ENCODE measurements at regions not wholly inside any gene's neighbourhood (a gene's known extent, or its start where the extent isn't known, plus 50 kb on each side); places are given as distances from the start of the nearest gene placed in this dataset.

DNA sequence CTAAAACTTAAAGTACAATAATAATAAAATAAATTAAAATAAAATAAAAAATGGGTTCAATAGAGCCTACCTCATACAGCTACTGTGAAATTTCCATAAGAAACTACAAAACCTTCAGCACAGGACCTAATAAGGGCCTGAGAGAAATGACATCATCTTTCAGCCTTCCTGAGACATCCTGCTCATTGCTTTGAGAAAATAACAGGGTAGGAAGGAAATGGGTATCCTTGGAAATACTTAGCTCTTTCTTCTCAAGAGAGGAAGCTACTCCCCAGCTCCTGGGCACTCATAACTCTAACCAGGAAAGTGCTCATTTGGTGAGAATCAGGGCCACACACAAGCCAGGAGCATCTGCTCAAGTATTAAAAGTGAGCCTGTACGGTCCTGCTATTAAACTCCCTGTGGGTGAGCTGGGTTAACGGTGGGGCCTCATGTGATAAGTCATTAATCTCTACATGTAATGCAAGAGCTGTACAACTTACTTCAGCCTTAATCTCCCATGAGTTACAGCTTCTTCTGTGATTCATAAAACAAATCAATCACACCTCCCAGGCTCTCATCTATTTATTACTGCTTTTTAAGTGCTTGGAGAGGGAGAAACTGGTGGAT is 141.4 kb downstream of the MAFB start:
- Mint-ChIP-seq H3K4me1 (no peaks in the 10 kb centered on the region), H3K27ac (no peak overlapping the region), H3K27me3 (ENCODE audit: insufficient read depth, low read depth, poor library complexity) (peaks cover 2% of the 10 kb centered on the region)

More for the DNA sequence above, 141.4 kb downstream of the MAFB start:
- Histone ChIP-seq H3K79me2 (replicated peaks; ENCODE audit: insufficient read depth) (no peaks in the 10 kb centered on the region), H3K4me2 (no peak overlapping the region), H3F3A (replicated peaks; ENCODE audit: low read depth) (no peaks in the 10 kb centered on the region), H4K20me1 (replicated peaks; ENCODE audit: insufficient read depth) (no peaks in the 10 kb centered on the region), H3K4me3 (no peak overlapping the region), H3K27me3 (ENCODE audit: insufficient read depth) (no peaks in the 10 kb centered on the region), H3K9me2 (ENCODE audit: insufficient read depth) (no peaks in the 10 kb centered on the region), H3K36me3 (ENCODE audit: insufficient read depth) (no peaks in the 10 kb centered on the region), H3K27ac (ENCODE audit: low read depth) (no peak overlapping the region), H3K4me1 (ENCODE audit: insufficient read depth) (no peaks in the 10 kb centered on the region), H2AFZ (no peak overlapping the region)
- TF ChIP-seq ZNF114 (CRISPR knock-in tag; IDR thresholded peaks at IDR 0.05) (no peak), CTCF (conservative IDR thresholded peaks at IDR 0.05; ENCODE audit: low read depth in 2 of 2) (no peak), NANOG (IDR thresholded peaks at IDR 0.05; ENCODE audit: borderline replicate concordance) (no peak), ZNF462 (CRISPR knock-in tag; IDR thresholded peaks at IDR 0.05) (no peak), POLR2AphosphoS5 (IDR thresholded peaks at IDR 0.05; ENCODE audit: low read depth) (no peak), ZNF331 (CRISPR knock-in tag; IDR thresholded peaks at IDR 0.05; ENCODE audit: low read depth) (no peak), EZH2phosphoT487 (IDR thresholded peaks at IDR 0.05; ENCODE audit: unreplicated experiment) (no peak), JUNB (IDR thresholded peaks at IDR 0.05; ENCODE audit: unreplicated experiment) (no peak), REST (IDR thresholded peaks at IDR 0.05; ENCODE audit: unreplicated experiment) (no peak), CREB1 (CRISPR knock-in tag; IDR thresholded peaks at IDR 0.05; ENCODE audit: low read depth) (no peak), EZH2 (IDR thresholded peaks at IDR 0.05; ENCODE audit: low read depth, unreplicated experiment) (no peak), ETS1 (IDR thresholded peaks at IDR 0.05) (no peak), STAT1 (IDR thresholded peaks at IDR 0.05; ENCODE audit: unreplicated experiment) (no peak)
- ATAC-seq = no peak
- Mint-ChIP-seq H3K4me3 (no peak overlapping the region), H3K9me3 (no peaks in the 10 kb centered on the region), H3K36me3 (ENCODE audit: low read depth) (no peaks in the 10 kb centered on the region)
- no peak for DNase-seq (ENCODE audit: low spot score)
